Tibial nerve (tissue), 4 donors: ENCODE measurements at regions not wholly inside any gene's neighbourhood (a gene's known extent, or its start where the extent isn't known, plus 50 kb on each side); places are given as distances from the start of the nearest gene placed in this dataset.

Source experiments
- DNase-seq, 2 donors: peaks; one replicate each; pipeline ENCODE4 v3.0.0-alpha.2; 2019; ENCODE audit warnings: low spot score in 2 of 2
- H3K27ac ChIP-seq, 4 donors: fragments of 200-600 bp; sonication (generic) in 3 of 4; one replicate each; pipeline ENCODE4 v1.5.1; 2017 to 2019; ENCODE audit warnings: mild to moderate bottlenecking in 1 of 4
- H3K27me3 ChIP-seq, 2 donors: fragments of 200-600 bp; sonication (generic) in 1 of 2; one replicate each; pipeline versions ENCODE4 v1.5.1 to v1.6.0; 2017 to 2019
- H3K36me3 ChIP-seq, 3 donors: fragments of 200-600 bp; sonication (generic); one replicate each; pipeline ENCODE4 v1.5.1; 2018 to 2019
- H3K4me1 ChIP-seq, 4 donors: fragments of 200-600 bp; sonication (generic) in 3 of 4; one replicate each; pipeline ENCODE4 v1.5.1; 2017 to 2019
- H3K4me3 ChIP-seq, 4 donors: fragments of 200-600 bp; sonication (generic) in 3 of 4; one replicate each; pipeline ENCODE4 v1.5.1; 2017 to 2019; ENCODE audit warnings: mild to moderate bottlenecking in 1 of 4, moderate library complexity in 1 of 4
- H3K9me3 ChIP-seq, 4 donors: fragments of 200-600 bp; sonication (generic) in 3 of 4; one replicate each; pipeline ENCODE4 v1.5.1; 2017 to 2019
- CTCF ChIP-seq, 5 experiments: fragments of 200-600 bp in 3 of 5; fragments of 450-650 bp in 2 of 5; sonication (generic) in 3 of 5; IDR thresholded peaks; one replicate each; pipeline ENCODE4 v1.5.1; 2016 to 2019; ENCODE audit warnings: antibody characterized with exemption in 5 of 5, mild to moderate bottlenecking in 3 of 5, moderate library complexity in 2 of 5
- EP300 ChIP-seq, 2 donors: sonication (generic); formaldehyde crosslinking; IDR thresholded peaks; one replicate each; pipeline ENCODE4 v1.6.1; 2017; ENCODE audit warnings: antibody characterized with exemption in 2 of 2, mild to moderate bottlenecking in 1 of 2
- POLR2A ChIP-seq, 2 donors: fragments of 450-650 bp; IDR thresholded peaks; one replicate each; pipeline ENCODE4 v1.6.1; 2017; ENCODE audit warnings: antibody characterized with exemption in 2 of 2, mild to moderate bottlenecking in 2 of 2, moderate library complexity in 2 of 2
- WGBS, 2 donors: methylation state at CpG; one replicate each; pipeline ENCODE4 v1.1.5; 2018; 5-methylcytosine and 5-hydroxymethylcytosine counted together

GRCh38 chr5:164255598-164256213, 750.3 kb downstream of the MAT2B start:
- 70 to 74% methylated on average over 3 of the region's 3 CpGs for WGBS, 2 donors
- no peak overlapping the region for H3K27ac ChIP-seq
- no peak for DNase-seq
- H3K4me3 ChIP-seq = no peak overlapping the region
- TF ChIP-seq CTCF (IDR thresholded peaks at IDR 0.05) (no peak), EP300 (IDR thresholded peaks at IDR 0.05) (no peak), POLR2A (IDR thresholded peaks at IDR 0.05) (no peak)
- H3K27me3 ChIP-seq = no peaks in the 10 kb centered on the region
- no peaks in the 10 kb centered on the region for H3K4me1 ChIP-seq
- H3K36me3 ChIP-seq = no peaks in the 10 kb centered on the region
- H3K9me3 ChIP-seq = peaks cover 0 to 5% (median 0%) of the 10 kb centered on the region in 4 donors

- WGBS, 2 donors = 67 to 72% methylated on average over 1 of the region's 1 CpG
- H3K9me3 ChIP-seq = peaks cover 0 to 5% (median 0%) of the 10 kb centered on the region in 4 donors
- DNase-seq = no peak
- H3K27me3 ChIP-seq = no peaks in the 10 kb centered on the region
- no peak overlapping the region for H3K27ac ChIP-seq
- TF ChIP-seq CTCF (IDR thresholded peaks at IDR 0.05) (no peak), POLR2A (IDR thresholded peaks at IDR 0.05) (no peak), EP300 (IDR thresholded peaks at IDR 0.05) (no peak)
- H3K4me1 ChIP-seq = no peaks in the 10 kb centered on the region
- H3K36me3 ChIP-seq = no peaks in the 10 kb centered on the region
- no peak overlapping the region for H3K4me3 ChIP-seq
Observed at GRCh38 chr5:164256351-164256750, 750.9 kb downstream of the MAT2B start.

GRCh38 chr5:164256954-164257353, 751.5 kb downstream of the MAT2B start:
- 91 to 93% methylated on average over 2 of the region's 2 CpGs for WGBS, 2 donors
- no peak overlapping the region for H3K27ac ChIP-seq
- H3K9me3 ChIP-seq = peaks cover 0 to 1% (median 0%) of the 10 kb centered on the region in 4 donors
- no peak for DNase-seq
- no peak for TF ChIP-seq EP300 (IDR thresholded peaks at IDR 0.05)
- no peak for TF ChIP-seq CTCF (IDR thresholded peaks at IDR 0.05)
- TF ChIP-seq POLR2A (IDR thresholded peaks at IDR 0.05) = no peak
- H3K4me1 ChIP-seq = no peaks in the 10 kb centered on the region
- H3K4me3 ChIP-seq = no peak overlapping the region
- no peaks in the 10 kb centered on the region for H3K36me3 ChIP-seq
- no peaks in the 10 kb centered on the region for H3K27me3 ChIP-seq

GRCh38 chr5:164265566-164265965, 760.1 kb downstream of the MAT2B start:
- TF ChIP-seq POLR2A (IDR thresholded peaks at IDR 0.05) (no peak), CTCF (IDR thresholded peaks at IDR 0.05) (no peak), EP300 (IDR thresholded peaks at IDR 0.05) (no peak)
- no peak for DNase-seq
- H3K27ac ChIP-seq = no peak overlapping the region
- H3K27me3 ChIP-seq = no peaks in the 10 kb centered on the region
- H3K36me3 ChIP-seq = no peaks in the 10 kb centered on the region
- H3K4me1 ChIP-seq = no peaks in the 10 kb centered on the region
- H3K9me3 ChIP-seq = no peaks in the 10 kb centered on the region
- WGBS, 2 donors = 19 to 35% methylated on average over 1 of the region's 1 CpG
- H3K4me3 ChIP-seq = no peak overlapping the region

GRCh38 chr5:164266571-164266970, 761.2 kb downstream of the MAT2B start:
- 82 to 84% methylated on average over 2 of the region's 2 CpGs for WGBS, 2 donors
- no peaks in the 10 kb centered on the region for H3K9me3 ChIP-seq
- H3K27me3 ChIP-seq = no peaks in the 10 kb centered on the region
- H3K27ac ChIP-seq = no peak overlapping the region
- H3K36me3 ChIP-seq = no peaks in the 10 kb centered on the region
- no peak for TF ChIP-seq POLR2A (IDR thresholded peaks at IDR 0.05)
- no peak for TF ChIP-seq CTCF (IDR thresholded peaks at IDR 0.05)
- TF ChIP-seq EP300 (IDR thresholded peaks at IDR 0.05) = no peak
- no peaks in the 10 kb centered on the region for H3K4me1 ChIP-seq
- no peak for DNase-seq
- H3K4me3 ChIP-seq = no peak overlapping the region
